ENCODE measurements at regions not wholly inside any gene's neighbourhood (a gene's known extent, or its start where the extent isn't known, plus 50 kb on each side); places are given as distances from the start of the nearest gene placed in this dataset.

DNA sequence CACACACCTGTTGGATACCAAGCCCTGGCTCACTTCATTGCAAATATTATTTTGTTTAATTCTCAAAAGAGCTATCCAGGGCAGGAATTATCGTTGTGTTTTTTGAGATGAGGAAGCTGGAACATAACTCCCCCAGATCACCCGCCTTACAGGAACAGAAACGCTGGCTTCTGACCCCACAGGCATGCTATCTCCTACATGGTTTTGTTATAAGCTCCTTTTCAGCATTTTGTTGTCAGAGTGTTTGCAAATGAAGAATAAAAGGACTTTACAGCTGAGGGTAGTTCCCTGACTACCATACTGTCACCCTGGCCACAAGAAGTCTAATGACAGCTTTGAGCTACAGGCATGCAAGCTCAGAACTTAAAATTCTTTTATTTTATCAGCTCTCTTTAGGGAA is 62.0 kb upstream of the MRPS9 start:
- ATAC-seq (ENCODE audit: low read depth), result no peak
- no peak overlapping the region for H4K91ac ChIP-seq (ENCODE audit: insufficient read depth, low read depth, low read length)
- H3K27ac ChIP-seq (ENCODE audit: insufficient read depth, low read length), result no peak overlapping the region
- POLR2A ChIA-PET (ENCODE audit: unreplicated experiment), result no interaction called here
- no peak for DNase-seq
- no peak overlapping the region for H3K23ac ChIP-seq (ENCODE audit: low read depth, low read length)
- BruUV-seq (replicated peaks), result no TSS peak
- no peaks in the 10 kb centered on the region for H3K9me3 ChIP-seq (ENCODE audit: control insufficient read depth, insufficient read depth, low read length)
- H2AFZ ChIP-seq (replicated peaks; ENCODE audit: low read length, poor library complexity), result no peak overlapping the region
- H3K36me3 ChIP-seq (ENCODE audit: control insufficient read depth, insufficient read depth, low read length), result no peaks in the 10 kb centered on the region
- no peaks in the 10 kb centered on the region for H3K27me3 ChIP-seq (ENCODE audit: control insufficient read depth, insufficient read depth, low read length)
- no peaks in the 10 kb centered on the region for H4K20me1 ChIP-seq (ENCODE audit: insufficient read depth, low read length)
- no peak overlapping the region for H2BK20ac ChIP-seq (ENCODE audit: low read depth, low read length)
- H3K4me3 ChIP-seq (ENCODE audit: insufficient read depth, low read depth, low read length), result no peak overlapping the region
- no peaks in the 10 kb centered on the region for H3K4me1 ChIP-seq (ENCODE audit: control insufficient read depth, insufficient read depth, low read length)
- no peak overlapping the region for H2BK5ac ChIP-seq (ENCODE audit: low read depth, low read length, poor library complexity, severe bottlenecking)
- H3K4me2 ChIP-seq (ENCODE audit: low read depth, low read length), result no peak overlapping the region
- no peak overlapping the region for H3K14ac ChIP-seq (replicated peaks; ENCODE audit: low read depth, low read length)
- no peaks in the 10 kb centered on the region for H3K79me1 ChIP-seq (ENCODE audit: low read depth in 1 of 2, low read length in 2 of 2)
- CTCF ChIA-PET, result no interaction called here
- dilution Hi-C loops (cut with HindIII; ENCODE audit: low sequenced_read_pairs, unreplicated experiment) (no loop called here), in situ Hi-C loops (cut with MboI; ENCODE audit: low sequenced_read_pairs) (no loop called here), intact Hi-C loops (cut with micrococcal nuclease) (no loop called here)
- no peak overlapping the region for H3K56ac ChIP-seq (ENCODE audit: extremely low read depth, insufficient read depth, low read length)
- no peak overlapping the region for H3K18ac ChIP-seq (ENCODE audit: low read depth, low read length)
- H2BK120ac ChIP-seq (ENCODE audit: low read depth, low read length), result no peak overlapping the region
- H3K4ac ChIP-seq (ENCODE audit: low read depth, low read length), result no peak overlapping the region
- no peak overlapping the region for H4K8ac ChIP-seq (ENCODE audit: low read depth in 2 of 2, low read length in 2 of 2)
- H2BK15ac ChIP-seq (ENCODE audit: low read depth, low read length), result no peak overlapping the region
- TF ChIP-seq, protein P1, sequence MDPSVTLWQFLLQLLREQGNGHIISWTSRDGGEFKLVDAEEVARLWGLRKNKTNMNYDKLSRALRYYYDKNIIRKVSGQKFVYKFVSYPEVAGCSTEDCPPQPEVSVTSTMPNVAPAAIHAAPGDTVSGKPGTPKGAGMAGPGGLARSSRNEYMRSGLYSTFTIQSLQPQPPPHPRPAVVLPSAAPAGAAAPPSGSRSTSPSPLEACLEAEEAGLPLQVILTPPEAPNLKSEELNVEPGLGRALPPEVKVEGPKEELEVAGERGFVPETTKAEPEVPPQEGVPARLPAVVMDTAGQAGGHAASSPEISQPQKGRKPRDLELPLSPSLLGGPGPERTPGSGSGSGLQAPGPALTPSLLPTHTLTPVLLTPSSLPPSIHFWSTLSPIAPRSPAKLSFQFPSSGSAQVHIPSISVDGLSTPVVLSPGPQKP (IDR thresholded peaks at IDR 0.05; ENCODE audit: borderline replicate concordance, low read depth, low read length), result no peak
- no peak for TF ChIP-seq FOS (IDR thresholded peaks at IDR 0.05; ENCODE audit: low read depth, low read length)
- no CpG with 5 or more reads among the region's 3 CpGs for WGBS, 2 experiments (ENCODE audit: extremely low coverage in 2 of 2, insufficient read length in 1 of 2)
- H2AK9ac ChIP-seq (replicated peaks; ENCODE audit: low read depth, low read length, poor library complexity), result no peak overlapping the region
- no peak overlapping the region for H3K9ac ChIP-seq (ENCODE audit: low read depth, low read length)
- no peaks in the 10 kb centered on the region for H3K9me1 ChIP-seq (ENCODE audit: insufficient read depth, low read length)
- no peak overlapping the region for H4K5ac ChIP-seq (ENCODE audit: low read depth, low read length)
- H2AK5ac ChIP-seq (ENCODE audit: low read depth, low read length), result no peak overlapping the region
